HepG2 (cell line): ENCODE measurements at regions not wholly inside any gene's neighbourhood (a gene's known extent, or its start where the extent isn't known, plus 50 kb on each side); places are given as distances from the start of the nearest gene placed in this dataset.

Experiments
- ATAC-seq: fragments of 200-7000 bp; cut with Tn5 transposase; 3 replicates; pipeline ENCODE4 v1.9.1; 2020; ENCODE audit warnings: mild to moderate bottlenecking, moderate library complexity
- BruUV-seq: library from RNA; stranded (reverse); fragments of 400-500 nt; replicated peaks from 2 replicates; lab custom pipeline; 2021; lab: Mats Ljungman, UMichigan
- CTCF ChIA-PET: fragments of 300-600 bp; formaldehyde crosslinking; extraction: SDS; loops from one replicate; lab custom pipeline; 2021; ENCODE audit warnings: low total read pairs, inconsistent platforms, low intra/inter-chr PET ratio; lab: Yijun Ruan, JAX
- POLR2A ChIA-PET: fragments of 350-600 bp; sonication (Branson Sonifier 250); formaldehyde crosslinking; loops from one replicate; lab custom pipeline; 2020; ENCODE audit warnings: antibody characterized with exemption, inconsistent platforms; lab: Yijun Ruan, JAX
- DNase-seq: peaks from one replicate; pipeline ENCODE4 v3.0.0-alpha.2; 2015; ENCODE audit warnings: low spot score
- FAIRE-seq: peaks from 3 replicates; lab custom pipeline; 2011; peaks lifted over from hg19 to GRCh38; lab: Jason Lieb, UNC
- H2AFZ ChIP-seq: one replicate; pipeline ENCODE4 v1.6.1; 2011; ENCODE audit warnings: low read length, inconsistent platforms
- H3K27ac ChIP-seq: fragments of 300-600 bp; 3 replicates; pipeline ENCODE4 v1.8.0; 2011; ENCODE audit warnings: mixed run types, mild to moderate bottlenecking, mixed read lengths, low read length, inconsistent platforms; ENCODE audit not compliant: insufficient read depth; ENCODE audit errors: extremely low read length
- H3K27me3 ChIP-seq, 2 experiments: fragments of 200-600 bp in 1 of 2; 2 replicates in 1 of 2; 3 replicates in 1 of 2; pipeline versions ENCODE4 v1.6.0 to v1.8.0; 2011; ENCODE audit warnings: low read length in 2 of 2, mild to moderate bottlenecking in 2 of 2, moderate library complexity in 2 of 2, inconsistent platforms in 1 of 2; ENCODE audit not compliant: insufficient read depth in 2 of 2, control insufficient read depth in 1 of 2
- H3K36me3 ChIP-seq, 2 experiments: fragments of 200-600 bp in 1 of 2; replicated peaks in 1 of 2; 2 replicates in 1 of 2; 3 replicates in 1 of 2; pipeline versions ENCODE4 v1.5.1 to v1.8.0; 2011; ENCODE audit warnings: low read length in 2 of 2, inconsistent platforms in 1 of 2; ENCODE audit not compliant: insufficient read depth in 2 of 2, control insufficient read depth in 1 of 2
- H3K4me1 ChIP-seq: 2 replicates; pipeline ENCODE4 v1.5.1; 2012; ENCODE audit warnings: low read length, inconsistent platforms; ENCODE audit not compliant: insufficient read depth
- H3K4me2 ChIP-seq: 2 replicates; pipeline ENCODE4 v1.6.0; 2011; ENCODE audit warnings: low read depth, low read length, inconsistent platforms
- H3K4me3 ChIP-seq, 3 experiments: fragments of 200-600 bp in 1 of 3; sonication (generic), shearing (Covaris generic) in 1 of 3; replicated peaks in 1 of 3; 2 replicates each; pipeline ENCODE4 v1.5.1; 2011 to 2016; ENCODE audit warnings: low read length in 3 of 3, inconsistent platforms in 2 of 3, low read depth in 2 of 3, mild to moderate bottlenecking in 2 of 3, control low read depth in 1 of 3, mixed read lengths in 1 of 3; ENCODE audit not compliant: insufficient read depth in 1 of 3
- H3K79me2 ChIP-seq: one replicate; pipeline ENCODE4 v1.6.1; 2011; ENCODE audit warnings: low read length, inconsistent platforms; ENCODE audit not compliant: insufficient read depth
- H3K9ac ChIP-seq: 2 replicates; pipeline ENCODE4 v1.6.0; 2011; ENCODE audit warnings: mild to moderate bottlenecking, low read depth, low read length, inconsistent platforms; ENCODE audit not compliant: insufficient read depth
- H3K9me3 ChIP-seq: 2 replicates; pipeline ENCODE4 v1.5.1; 2012; ENCODE audit warnings: mild to moderate bottlenecking, low read length
- H4K20me1 ChIP-seq: 2 replicates; pipeline ENCODE4 v1.6.0; 2011; ENCODE audit warnings: inconsistent platforms, mild to moderate bottlenecking, low read length, moderate library complexity; ENCODE audit not compliant: insufficient read depth
- BRF2 ChIP-seq: sonication (generic); formaldehyde crosslinking; IDR thresholded peaks from 2 replicates; pipeline ENCODE4 v1.8.1; 2022; ENCODE audit warnings: mild to moderate bottlenecking, missing genetic modification reagents
- IRF1 ChIP-seq: sonication (generic); formaldehyde crosslinking; IDR thresholded peaks from 2 replicates; pipeline ENCODE4 v1.4.0; 2020; ENCODE audit warnings: low read depth, mild to moderate bottlenecking, missing genetic modification reagents
- KLF11 ChIP-seq: IDR thresholded peaks from 2 replicates; pipeline ENCODE4 v1.6.1; 2016; ENCODE audit warnings: missing compliant biosample characterization
- MEIS1 ChIP-seq: sonication (generic); formaldehyde crosslinking; IDR thresholded peaks from 2 replicates; pipeline ENCODE4 v1.9.0; 2021; ENCODE audit warnings: mild to moderate bottlenecking, missing genetic modification reagents, moderate library complexity, borderline replicate concordance
- PREB ChIP-seq: sonication (generic); formaldehyde crosslinking; IDR thresholded peaks from 2 replicates; pipeline ENCODE4 v1.4.0; 2020; ENCODE audit warnings: missing genetic modification reagents
- SATB2 ChIP-seq: sonication (generic); formaldehyde crosslinking; IDR thresholded peaks from 2 replicates; pipeline ENCODE4 v1.5.0; 2020; ENCODE audit warnings: missing genetic modification reagents
- TBL1XR1 ChIP-seq: fragments of 150-350 bp; IDR thresholded peaks from 2 replicates; pipeline ENCODE4 v1.6.1; 2014; ENCODE audit warnings: borderline replicate concordance, low read length; ENCODE audit not compliant: partially characterized antibody
- TFDP1 ChIP-seq: IDR thresholded peaks from 2 replicates; pipeline ENCODE4 v1.6.1; 2016; ENCODE audit warnings: missing compliant biosample characterization, missing genetic modification reagents, borderline replicate concordance
- TGIF2 ChIP-seq: IDR thresholded peaks from 2 replicates; pipeline ENCODE4 v1.6.1; 2016; ENCODE audit warnings: control low read depth, missing compliant biosample characterization
- ZNF296 ChIP-seq: sonication (generic); formaldehyde crosslinking; conservative IDR thresholded peaks from 2 replicates; pipeline ENCODE4 v1.5.0; 2020; ENCODE audit warnings: mild to moderate bottlenecking, missing genetic modification reagents
- ZNF570 ChIP-seq: sonication (generic); formaldehyde crosslinking; IDR thresholded peaks from 2 replicates; pipeline ENCODE4 v1.4.0; 2020; ENCODE audit warnings: mild to moderate bottlenecking, missing genetic modification reagents, borderline replicate concordance
- ZNF652 ChIP-seq: IDR thresholded peaks from 2 replicates; pipeline ENCODE4 v1.6.1; 2016; ENCODE audit warnings: low read depth, borderline replicate concordance
- WGBS: methylation state at CpG from one replicate; pipeline ENCODE4 v1.1.6; 2017; ENCODE audit warnings: low lambda C conversion rate; 5-methylcytosine and 5-hydroxymethylcytosine counted together
- in situ Hi-C: cut with HindIII; loops from 2 replicates; pipeline ENCODE4 v1.10.0; 2017; ENCODE audit warnings: low pct_unique_long_range_greater_than_20kb; ENCODE audit not compliant: extremely low pct_ligation_motif_present
- intact Hi-C: fragments of 100-400 bp; cut with micrococcal nuclease; formaldehyde crosslinking; loops from one replicate; pipeline ENCODE4 v1.10.0; 2022; ENCODE audit not compliant: unreplicated experiment

- FAIRE-seq (no peak), DNase-seq (no peak), ATAC-seq (no peak)
- POLR2A ChIA-PET = no interaction called here
- Histone ChIP-seq H3K4me2 (no peak overlapping the region), H3K27ac (no peak overlapping the region), H3K79me2 (no peaks in the 10 kb centered on the region), H3K9ac (no peak overlapping the region), H3K4me3 (no peak overlapping the region), H3K9me3 (peaks cover 19% of the 10 kb centered on the region), H2AFZ (no peak overlapping the region), H3K27me3 (peaks cover 4 to 30% of the 10 kb centered on the region in 2 experiments; a peak in 3 of 5 replicates), H3K4me1 (no peaks in the 10 kb centered on the region), H3K36me3 (no peaks in the 10 kb centered on the region), H4K20me1 (no peaks in the 10 kb centered on the region)
- in situ Hi-C loops (no loop called here), intact Hi-C loops (no loop called here)
- TF ChIP-seq TBL1XR1 (no peak), TFDP1 (CRISPR knock-in tag) (no peak), TGIF2 (CRISPR knock-in tag) (no peak), ZNF570 (CRISPR knock-in tag) (no peak), SATB2 (CRISPR knock-in tag) (no peak), ZNF652 (no peak), KLF11 (CRISPR knock-in tag) (no peak), IRF1 (CRISPR knock-in tag) (no peak), ZNF296 (CRISPR knock-in tag) (no peak), PREB (CRISPR knock-in tag) (no peak), MEIS1 (CRISPR knock-in tag) (no peak), BRF2 (no peak)
- 53% methylated on average over 2 of the region's 2 CpGs for WGBS
- BruUV-seq = no TSS peak
- CTCF ChIA-PET = no interaction called here
These were observed 76.3 kb upstream of the MKLN1 start for GRCh38 chr7:131251371-131251770.
